Smooth muscle cell (in vitro differentiated cells): ENCODE measurements at regions not wholly inside any gene's neighbourhood (a gene's known extent, or its start where the extent isn't known, plus 50 kb on each side); places are given as distances from the start of the nearest gene placed in this dataset.

ENCODE experiments used
- DNase-seq: peaks from one replicate; lab custom pipeline; 2025; ENCODE audit not compliant: unreplicated experiment; lab: John Stamatoyannopoulos, UW
- H2AFZ ChIP-seq: fragments of 200-600 bp; sonication (generic); 2 replicates; pipeline ENCODE4 v1.6.0; 2016; ENCODE audit warnings: antibody characterized with exemption, low read depth, mild to moderate bottlenecking
- H3F3A ChIP-seq: fragments of 200-600 bp; sonication (generic); 2 replicates; pipeline ENCODE4 v1.6.0; 2017; ENCODE audit warnings: antibody characterized with exemption, low read depth
- H3K27ac ChIP-seq: fragments of 200-600 bp; sonication (generic); 2 replicates; pipeline ENCODE4 v1.5.1; 2016; ENCODE audit warnings: low read depth, mild to moderate bottlenecking
- H3K27me3 ChIP-seq: fragments of 200-600 bp; sonication (generic); 2 replicates; pipeline ENCODE4 v1.6.1; 2016; ENCODE audit warnings: low read depth, mild to moderate bottlenecking
- H3K36me3 ChIP-seq: fragments of 200-600 bp; sonication (generic); 2 replicates; pipeline ENCODE4 v1.5.1; 2016; ENCODE audit warnings: low read depth
- H3K4me1 ChIP-seq: fragments of 200-600 bp; sonication (generic); 2 replicates; pipeline ENCODE4 v1.5.1; 2016; ENCODE audit warnings: low read depth
- H3K4me2 ChIP-seq: fragments of 200-600 bp; sonication (generic); 2 replicates; pipeline ENCODE4 v1.6.0; 2016; ENCODE audit warnings: mild to moderate bottlenecking
- H3K4me3 ChIP-seq: fragments of 200-600 bp; sonication (generic); 2 replicates; pipeline ENCODE4 v1.5.1; 2016; ENCODE audit warnings: mild to moderate bottlenecking
- H3K79me2 ChIP-seq: fragments of 200-600 bp; sonication (generic); 2 replicates; pipeline ENCODE4 v1.6.0; 2016; ENCODE audit warnings: low read depth, mild to moderate bottlenecking
- H3K9ac ChIP-seq: fragments of 200-600 bp; sonication (generic); 2 replicates; pipeline ENCODE4 v1.6.0; 2016; ENCODE audit warnings: low read depth
- H3K9me3 ChIP-seq: fragments of 200-600 bp; sonication (generic); replicated peaks from 2 replicates; pipeline ENCODE4 v1.5.1; 2016; ENCODE audit warnings: low read depth
- H4K20me1 ChIP-seq: fragments of 200-600 bp; sonication (generic); 2 replicates; pipeline ENCODE4 v1.6.0; 2016; ENCODE audit warnings: low read depth
- WGBS: methylation state at CpG from one replicate; pipeline ENCODE4 v1.1.7; 2016; ENCODE audit warnings: low lambda C conversion rate; 5-methylcytosine and 5-hydroxymethylcytosine counted together
- TF ChIP-seq, protein P1 (sequence below): fragments of 200-600 bp; sonication (generic); IDR thresholded peaks from 2 replicates; pipeline ENCODE4 v1.5.1; 2017; ENCODE audit warnings: borderline replicate concordance, mild to moderate bottlenecking, antibody characterized with exemption; ENCODE audit not compliant: insufficient read depth, poor library complexity, severe bottlenecking

DNA sequence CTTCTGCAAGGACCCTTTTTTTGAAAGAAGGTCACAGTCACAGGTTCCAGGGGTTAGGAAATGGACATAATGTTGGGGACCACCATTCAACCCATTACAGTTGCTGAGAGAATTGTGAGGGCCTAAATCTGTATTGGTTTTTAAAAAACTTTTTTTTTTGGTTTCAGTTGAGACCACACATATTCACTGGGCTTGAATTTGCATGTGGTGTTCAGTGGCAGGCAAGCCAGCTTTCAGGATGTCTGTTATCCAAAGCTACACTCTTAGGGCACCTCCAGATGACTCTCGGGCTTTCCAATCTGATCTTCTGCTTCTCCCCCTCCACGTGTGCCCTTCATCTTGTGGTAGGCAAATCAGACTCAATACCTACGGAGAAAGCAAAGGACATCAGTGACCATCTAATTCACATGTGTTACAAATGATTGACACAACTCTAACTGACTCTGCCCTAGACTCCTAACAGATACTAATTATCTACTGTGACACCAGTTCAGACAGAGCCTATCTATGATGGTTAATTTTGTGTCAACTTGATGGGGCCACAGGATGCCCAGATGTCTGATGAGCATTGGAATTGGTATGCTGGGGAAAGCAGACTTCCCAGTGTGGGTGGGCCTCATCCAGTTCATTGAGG is 93.3 kb upstream of the ELMO1 start:
- H3K27me3 ChIP-seq: no peaks in the 10 kb centered on the region
- H3K9me3 ChIP-seq: no peaks in the 10 kb centered on the region
- TF ChIP-seq, protein P1, sequence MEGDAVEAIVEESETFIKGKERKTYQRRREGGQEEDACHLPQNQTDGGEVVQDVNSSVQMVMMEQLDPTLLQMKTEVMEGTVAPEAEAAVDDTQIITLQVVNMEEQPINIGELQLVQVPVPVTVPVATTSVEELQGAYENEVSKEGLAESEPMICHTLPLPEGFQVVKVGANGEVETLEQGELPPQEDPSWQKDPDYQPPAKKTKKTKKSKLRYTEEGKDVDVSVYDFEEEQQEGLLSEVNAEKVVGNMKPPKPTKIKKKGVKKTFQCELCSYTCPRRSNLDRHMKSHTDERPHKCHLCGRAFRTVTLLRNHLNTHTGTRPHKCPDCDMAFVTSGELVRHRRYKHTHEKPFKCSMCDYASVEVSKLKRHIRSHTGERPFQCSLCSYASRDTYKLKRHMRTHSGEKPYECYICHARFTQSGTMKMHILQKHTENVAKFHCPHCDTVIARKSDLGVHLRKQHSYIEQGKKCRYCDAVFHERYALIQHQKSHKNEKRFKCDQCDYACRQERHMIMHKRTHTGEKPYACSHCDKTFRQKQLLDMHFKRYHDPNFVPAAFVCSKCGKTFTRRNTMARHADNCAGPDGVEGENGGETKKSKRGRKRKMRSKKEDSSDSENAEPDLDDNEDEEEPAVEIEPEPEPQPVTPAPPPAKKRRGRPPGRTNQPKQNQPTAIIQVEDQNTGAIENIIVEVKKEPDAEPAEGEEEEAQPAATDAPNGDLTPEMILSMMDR: no peak
- H3K79me2 ChIP-seq: no peaks in the 10 kb centered on the region
- no peak overlapping the region for H3K27ac ChIP-seq
- no peaks in the 10 kb centered on the region for H3K36me3 ChIP-seq
- DNase-seq: no peak
- H3K9ac ChIP-seq: no peak overlapping the region
- WGBS: 89% methylated on average over 3 of the region's 3 CpGs
- no peaks in the 10 kb centered on the region for H4K20me1 ChIP-seq
- H3K4me2 ChIP-seq: no peak overlapping the region
- no peak overlapping the region for H3K4me3 ChIP-seq
- H2AFZ ChIP-seq: no peak overlapping the region
- peaks cover 9% of the 10 kb centered on the region for H3K4me1 ChIP-seq
- no peaks in the 10 kb centered on the region for H3F3A ChIP-seq

DNA sequence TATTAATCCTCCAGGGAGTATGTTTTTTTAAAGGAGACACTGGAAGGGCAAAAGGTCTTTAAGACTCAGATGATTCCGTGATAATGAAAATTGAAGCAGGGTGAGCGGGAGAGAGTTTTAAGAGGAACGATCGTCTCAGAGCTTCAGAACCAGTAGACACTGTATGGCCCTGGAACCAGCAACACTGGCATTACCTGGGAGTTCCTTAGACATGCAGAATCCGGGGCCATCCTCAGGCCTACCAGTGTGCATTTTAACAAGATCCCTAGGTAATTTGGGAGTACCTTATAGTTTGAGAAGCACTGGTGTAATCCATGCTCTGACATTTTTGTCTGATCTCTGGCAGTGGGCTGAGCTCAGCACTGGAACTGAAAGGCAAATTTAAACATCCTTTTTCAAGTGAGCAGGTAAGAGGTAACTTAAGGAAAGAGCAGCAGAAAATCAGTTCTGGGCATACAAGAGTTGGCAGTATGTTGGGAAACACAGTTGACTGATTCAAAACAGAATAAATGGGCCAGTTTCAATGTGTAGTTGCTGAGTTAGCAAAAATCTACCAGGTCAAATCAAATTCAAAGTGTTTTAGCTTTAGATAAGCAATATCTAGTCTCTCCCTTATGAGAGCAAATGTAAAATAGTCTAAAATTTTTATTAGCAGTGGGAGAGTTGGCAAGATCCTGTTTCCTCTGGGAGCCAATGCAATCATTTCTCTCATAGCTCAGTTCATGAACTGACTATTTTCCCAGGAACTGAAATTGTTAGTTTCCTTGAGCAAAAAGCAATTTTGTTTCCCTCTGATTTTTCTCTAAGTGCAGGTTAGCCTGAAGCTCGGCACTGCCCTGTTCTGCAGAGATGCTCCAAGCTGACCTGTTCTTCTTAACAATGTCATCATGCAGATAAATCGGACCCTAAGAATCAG is 97.2 kb upstream of the ELMO1 start:
- peaks cover 9% of the 10 kb centered on the region for H3K4me1 ChIP-seq
- H3K4me3 ChIP-seq: no peak overlapping the region
- DNase-seq: no peak
- no peak overlapping the region for H3K27ac ChIP-seq
- H3K4me2 ChIP-seq: peak overlapping the region; percentile 39
- H3K9me3 ChIP-seq: no peaks in the 10 kb centered on the region
- TF ChIP-seq, protein P1: no peak
- no peak overlapping the region for H3K9ac ChIP-seq
- no peaks in the 10 kb centered on the region for H3K79me2 ChIP-seq
- no peaks in the 10 kb centered on the region for H3F3A ChIP-seq
- 75% methylated on average over 7 of the region's 7 CpGs for WGBS
- no peaks in the 10 kb centered on the region for H4K20me1 ChIP-seq
- no peaks in the 10 kb centered on the region for H3K36me3 ChIP-seq
- H3K27me3 ChIP-seq: no peaks in the 10 kb centered on the region
- H2AFZ ChIP-seq: no peak overlapping the region

DNA sequence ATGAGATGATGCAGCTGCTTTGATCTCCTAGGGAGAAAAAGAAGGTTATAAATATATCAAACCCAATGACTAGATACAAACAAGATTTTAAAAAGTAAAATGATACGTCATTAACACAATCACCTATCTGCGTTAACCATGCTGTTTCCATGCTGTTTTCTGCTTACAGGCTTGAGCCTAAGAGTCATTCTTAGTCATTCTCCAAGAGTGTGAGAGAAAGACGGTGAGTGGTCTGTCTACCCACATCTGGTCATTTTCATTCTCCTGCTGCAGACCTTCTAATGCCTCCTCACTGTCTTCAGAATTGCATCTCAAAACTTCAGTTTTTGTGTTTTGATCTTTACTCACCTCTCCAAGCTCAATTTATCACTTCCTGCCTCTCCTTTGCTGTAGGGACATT is 98.0 kb upstream of the ELMO1 start:
- H3K9me3 ChIP-seq: no peaks in the 10 kb centered on the region
- H4K20me1 ChIP-seq: no peaks in the 10 kb centered on the region
- H3K79me2 ChIP-seq: no peaks in the 10 kb centered on the region
- no peak overlapping the region for H3K27ac ChIP-seq
- no peaks in the 10 kb centered on the region for H3K27me3 ChIP-seq
- H3K4me1 ChIP-seq: peaks cover 9% of the 10 kb centered on the region
- WGBS: 35% methylated on average over 3 of the region's 3 CpGs
- no peak for DNase-seq
- no peak overlapping the region for H3K4me2 ChIP-seq
- H3K36me3 ChIP-seq: no peaks in the 10 kb centered on the region
- no peak overlapping the region for H3K9ac ChIP-seq
- no peak overlapping the region for H3K4me3 ChIP-seq
- no peak overlapping the region for H2AFZ ChIP-seq
- no peaks in the 10 kb centered on the region for H3F3A ChIP-seq
- TF ChIP-seq, protein P1: no peak
